ENCODE measurements at regions not wholly inside any gene's neighbourhood (a gene's known extent, or its start where the extent isn't known, plus 50 kb on each side); places are given as distances from the start of the nearest gene placed in this dataset.

GRCh38 chr14:86777963-86778602 lies 1214.9 kb downstream of the GALC start:
- TF ChIP-seq CTCF (IDR thresholded peaks at IDR 0.05) = no peak
- TF ChIP-seq POLR2A (IDR thresholded peaks at IDR 0.05) = no peak

All from esophagus squamous epithelium (tissue), 4 donors.